ENCODE measurements at regions not wholly inside any gene's neighbourhood (a gene's known extent, or its start where the extent isn't known, plus 50 kb on each side); places are given as distances from the start of the nearest gene placed in this dataset.

DNA sequence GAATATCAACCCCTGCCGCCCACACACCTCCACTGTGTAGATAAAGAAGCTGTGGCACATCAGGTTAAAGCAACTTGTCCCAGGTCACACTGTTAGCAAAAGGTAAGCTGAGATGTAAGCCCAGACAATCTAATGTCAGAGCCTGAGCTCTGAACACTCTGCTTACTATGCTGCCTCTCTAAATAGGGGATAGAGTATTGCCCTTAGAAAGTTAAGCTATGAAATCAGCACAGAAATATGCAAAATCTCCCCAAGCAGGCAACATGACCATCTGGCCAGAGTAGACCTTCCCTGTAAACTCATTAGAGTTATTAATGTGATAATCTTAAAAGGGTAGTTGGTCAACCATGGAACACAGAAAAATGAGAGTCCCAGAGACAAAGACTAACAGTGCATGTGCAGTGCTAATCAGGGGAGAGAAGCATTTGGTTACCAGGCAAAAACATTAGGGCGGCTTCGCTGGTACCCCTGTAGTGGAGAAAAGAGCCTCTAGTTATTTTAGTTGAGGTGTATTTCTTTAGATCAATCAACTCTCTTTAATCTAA lies 171.0 kb downstream of the BTG1 start:
- H3K27me3 ChIP-seq (replicated peaks in 1 of 4; ENCODE audit: control extremely low read depth in 1 of 4, control insufficient read depth in 3 of 4, insufficient read depth in 4 of 4, low read length in 3 of 4) = no peaks in the 10 kb centered on the region
- no peaks in the 10 kb centered on the region for H3K79me2 ChIP-seq (ENCODE audit: control insufficient read depth, insufficient read depth, low read length)
- Mint-ChIP-seq H3K27ac (no peak overlapping the region), H3K4me3 (no peak overlapping the region), H3K9me3 (ENCODE audit: insufficient read depth) (peaks cover 4% of the 10 kb centered on the region), H3K4me1 (no peaks in the 10 kb centered on the region), H3K27me3 (no peaks in the 10 kb centered on the region)
- intact Hi-C loops (cut with micrococcal nuclease) = no loop called here
- TF ChIP-seq, protein P1, sequence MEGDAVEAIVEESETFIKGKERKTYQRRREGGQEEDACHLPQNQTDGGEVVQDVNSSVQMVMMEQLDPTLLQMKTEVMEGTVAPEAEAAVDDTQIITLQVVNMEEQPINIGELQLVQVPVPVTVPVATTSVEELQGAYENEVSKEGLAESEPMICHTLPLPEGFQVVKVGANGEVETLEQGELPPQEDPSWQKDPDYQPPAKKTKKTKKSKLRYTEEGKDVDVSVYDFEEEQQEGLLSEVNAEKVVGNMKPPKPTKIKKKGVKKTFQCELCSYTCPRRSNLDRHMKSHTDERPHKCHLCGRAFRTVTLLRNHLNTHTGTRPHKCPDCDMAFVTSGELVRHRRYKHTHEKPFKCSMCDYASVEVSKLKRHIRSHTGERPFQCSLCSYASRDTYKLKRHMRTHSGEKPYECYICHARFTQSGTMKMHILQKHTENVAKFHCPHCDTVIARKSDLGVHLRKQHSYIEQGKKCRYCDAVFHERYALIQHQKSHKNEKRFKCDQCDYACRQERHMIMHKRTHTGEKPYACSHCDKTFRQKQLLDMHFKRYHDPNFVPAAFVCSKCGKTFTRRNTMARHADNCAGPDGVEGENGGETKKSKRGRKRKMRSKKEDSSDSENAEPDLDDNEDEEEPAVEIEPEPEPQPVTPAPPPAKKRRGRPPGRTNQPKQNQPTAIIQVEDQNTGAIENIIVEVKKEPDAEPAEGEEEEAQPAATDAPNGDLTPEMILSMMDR (IDR thresholded peaks at IDR 0.05) = no peak
- TF ChIP-seq EZH2 (IDR thresholded peaks at IDR 0.05; ENCODE audit: borderline replicate concordance, insufficient read depth, low read depth, low read length, poor library complexity, severe bottlenecking) = no peak
- CTCF ChIA-PET = no interaction called here
- no peak for ATAC-seq (ENCODE audit: low read depth)
- no peak overlapping the region for H3K9ac ChIP-seq (ENCODE audit: low read length)
- H3K9me3 ChIP-seq (ENCODE audit: control extremely low read depth in 1 of 3, control insufficient read depth in 2 of 3, insufficient read depth in 1 of 3, low read length in 2 of 3) = peaks cover 0 to 7% (median 2%) of the 10 kb centered on the region in 3 donors
- no CpG with 5 or more reads among the region's 3 CpGs for WGBS (ENCODE audit: insufficient coverage)
- no peak overlapping the region for H3K27ac ChIP-seq (ENCODE audit: low read length in 2 of 2)
- no peaks in the 10 kb centered on the region for H3K4me1 ChIP-seq (ENCODE audit: control insufficient read depth in 2 of 2, insufficient read depth in 2 of 2, low read length in 2 of 2)
- no peak overlapping the region for H2AFZ ChIP-seq (ENCODE audit: insufficient read depth, low read depth, low read length, poor library complexity, severe bottlenecking)
- H3K36me3 ChIP-seq (replicated peaks in 1 of 2; ENCODE audit: control extremely low read depth in 1 of 2, control insufficient read depth in 1 of 2, extremely low read depth in 1 of 2, insufficient read depth in 2 of 2, low read length in 1 of 2) = no peaks in the 10 kb centered on the region
- no peak overlapping the region for H3K4me3 ChIP-seq (ENCODE audit: control extremely low read depth in 1 of 5, extremely low read depth in 1 of 5, insufficient read depth in 1 of 5, low read depth in 2 of 5, low read length in 4 of 5)
- DNase-seq = no peak
- POLR2A ChIA-PET = no interaction called here
- no peak overlapping the region for H3K4me2 ChIP-seq (replicated peaks; ENCODE audit: low read depth, low read length, poor library complexity, severe bottlenecking)
- no peaks in the 10 kb centered on the region for H4K20me1 ChIP-seq (ENCODE audit: control insufficient read depth, insufficient read depth, low read length, poor library complexity, severe bottlenecking)

DNA sequence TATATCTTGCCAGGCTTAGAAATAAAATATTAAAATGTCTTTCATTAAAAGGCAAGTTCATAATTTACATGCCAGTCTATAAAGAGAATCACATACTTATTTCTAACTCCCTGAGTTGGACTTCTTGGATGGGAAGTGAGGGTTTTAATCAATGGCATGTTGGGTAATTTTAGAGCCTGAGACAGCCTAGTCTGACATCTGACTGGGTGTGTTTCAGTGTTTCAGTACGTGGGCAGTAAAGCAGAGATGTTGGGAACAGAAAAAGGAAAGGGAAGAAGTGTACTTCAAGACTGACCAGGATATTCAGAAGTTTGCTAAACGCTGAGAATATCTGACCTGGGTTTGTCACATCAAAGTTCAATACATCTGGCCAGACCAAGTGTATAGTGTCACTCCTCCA lies 171.8 kb downstream of the BTG1 start:
- CTCF ChIA-PET = interaction anchor here (1.1 kb wide), 1 partner anchor 21 kb away, joined by 3 read pairs; no protein-coding TSS in a partner anchor
- H3K4me3 ChIP-seq (ENCODE audit: control extremely low read depth in 1 of 5, extremely low read depth in 1 of 5, insufficient read depth in 1 of 5, low read depth in 2 of 5, low read length in 4 of 5) = no peak overlapping the region
- no peak overlapping the region for H3K9ac ChIP-seq (ENCODE audit: low read length)
- no peak overlapping the region for H3K4me2 ChIP-seq (replicated peaks; ENCODE audit: low read depth, low read length, poor library complexity, severe bottlenecking)
- peaks cover 4% of the 10 kb centered on the region for H3K9me3 Mint-ChIP-seq (ENCODE audit: insufficient read depth)
- TF ChIP-seq, protein P1 (IDR thresholded peaks at IDR 0.05) = no peak
- no peak for TF ChIP-seq EZH2 (IDR thresholded peaks at IDR 0.05; ENCODE audit: borderline replicate concordance, insufficient read depth, low read depth, low read length, poor library complexity, severe bottlenecking)
- WGBS (ENCODE audit: insufficient coverage) = 100% methylated on average over 1 of the region's 2 CpGs
- no peaks in the 10 kb centered on the region for H3K27me3 Mint-ChIP-seq
- H2AFZ ChIP-seq (ENCODE audit: insufficient read depth, low read depth, low read length, poor library complexity, severe bottlenecking) = no peak overlapping the region
- H3K4me3 Mint-ChIP-seq = no peak overlapping the region
- H3K27ac Mint-ChIP-seq = no peak overlapping the region
- DNase-seq = no peak
- intact Hi-C loops (cut with micrococcal nuclease) = no loop called here
- no peaks in the 10 kb centered on the region for H3K79me2 ChIP-seq (ENCODE audit: control insufficient read depth, insufficient read depth, low read length)
- no peaks in the 10 kb centered on the region for H3K27me3 ChIP-seq (replicated peaks in 1 of 4; ENCODE audit: control extremely low read depth in 1 of 4, control insufficient read depth in 3 of 4, insufficient read depth in 4 of 4, low read length in 3 of 4)
- no peak for ATAC-seq (ENCODE audit: low read depth)
- H4K20me1 ChIP-seq (ENCODE audit: control insufficient read depth, insufficient read depth, low read length, poor library complexity, severe bottlenecking) = no peaks in the 10 kb centered on the region
- H3K4me1 ChIP-seq (ENCODE audit: control insufficient read depth in 2 of 2, insufficient read depth in 2 of 2, low read length in 2 of 2) = no peaks in the 10 kb centered on the region
- POLR2A ChIA-PET = no interaction called here
- no peak overlapping the region for H3K27ac ChIP-seq (ENCODE audit: low read length in 2 of 2)
- no peaks in the 10 kb centered on the region for H3K4me1 Mint-ChIP-seq
- peaks cover 0 to 7% (median 2%) of the 10 kb centered on the region in 3 donors for H3K9me3 ChIP-seq (ENCODE audit: control extremely low read depth in 1 of 3, control insufficient read depth in 2 of 3, insufficient read depth in 1 of 3, low read length in 2 of 3)
- no peaks in the 10 kb centered on the region for H3K36me3 ChIP-seq (replicated peaks in 1 of 2; ENCODE audit: control extremely low read depth in 1 of 2, control insufficient read depth in 1 of 2, extremely low read depth in 1 of 2, insufficient read depth in 2 of 2, low read length in 1 of 2)
